ENCODE measurements at regions not wholly inside any gene's neighbourhood (a gene's known extent, or its start where the extent isn't known, plus 50 kb on each side); places are given as distances from the start of the nearest gene placed in this dataset.
A peak's percentile ranks its signal among the peaks of the same experiment; 100 is the strongest.

DNA sequence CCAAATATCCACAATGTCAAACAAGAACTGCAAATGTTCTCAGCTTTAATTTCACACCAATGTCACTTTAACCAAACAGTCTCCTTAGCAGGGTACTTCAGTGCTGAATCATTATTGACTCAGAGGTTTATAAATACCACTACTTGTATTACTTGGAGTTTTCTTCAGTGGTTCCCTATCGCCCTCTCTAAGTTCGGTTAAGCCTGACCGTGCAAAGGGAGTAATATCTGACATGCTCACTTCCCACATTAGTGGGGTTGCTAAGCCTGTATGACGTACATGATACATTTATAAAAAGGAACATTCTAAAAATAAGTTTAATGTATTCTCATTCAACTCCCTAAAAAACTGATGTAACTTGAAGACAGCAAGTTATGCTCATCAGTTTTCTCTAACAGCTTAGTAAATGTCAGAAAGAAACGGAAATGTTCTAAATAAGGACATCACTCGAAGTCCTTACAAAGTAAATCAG, 93.1 kb upstream of the ZC3H12C start:
- H3K9me3 ChIP-seq (ENCODE audit: control insufficient read depth, insufficient read depth, low read depth, low read length) = no peaks in the 10 kb centered on the region
- intact Hi-C loops (cut with micrococcal nuclease; ENCODE audit: unreplicated experiment) = no loop called here
- no peaks in the 10 kb centered on the region for H3K4me1 ChIP-seq (ENCODE audit: control insufficient read depth, insufficient read depth, low read length)
- DNase-seq (ENCODE audit: low read depth, low spot score) (peak; percentile 73), ATAC-seq (peak; percentile 92)
- in situ Hi-C loops (cut with HindIII; ENCODE audit: low pct_unique_long_range_greater_than_20kb, low sequenced_read_pairs) = no loop called here
- ChIA-PET CTCF (no interaction called here), POLR2A (interaction anchor here (0.6 kb wide), 1 partner anchor 50 kb away, joined by 4 read pairs; no protein-coding TSS in a partner anchor)
- no peak overlapping the region for H3K4me3 ChIP-seq (ENCODE audit: low read depth in 2 of 2, low read length in 2 of 2)
- no peaks in the 10 kb centered on the region; the same call in 1 of the 2 replicates for H3K27me3 ChIP-seq (ENCODE audit: control insufficient read depth, insufficient read depth, low read length)
- no peaks in the 10 kb centered on the region for H3K36me3 ChIP-seq (ENCODE audit: control insufficient read depth, insufficient read depth, low read length)
- TF ChIP-seq POLR2AphosphoS5 (IDR thresholded peaks at IDR 0.05; ENCODE audit: low read depth, low read length) = no peak
- TF ChIP-seq, protein P1, sequence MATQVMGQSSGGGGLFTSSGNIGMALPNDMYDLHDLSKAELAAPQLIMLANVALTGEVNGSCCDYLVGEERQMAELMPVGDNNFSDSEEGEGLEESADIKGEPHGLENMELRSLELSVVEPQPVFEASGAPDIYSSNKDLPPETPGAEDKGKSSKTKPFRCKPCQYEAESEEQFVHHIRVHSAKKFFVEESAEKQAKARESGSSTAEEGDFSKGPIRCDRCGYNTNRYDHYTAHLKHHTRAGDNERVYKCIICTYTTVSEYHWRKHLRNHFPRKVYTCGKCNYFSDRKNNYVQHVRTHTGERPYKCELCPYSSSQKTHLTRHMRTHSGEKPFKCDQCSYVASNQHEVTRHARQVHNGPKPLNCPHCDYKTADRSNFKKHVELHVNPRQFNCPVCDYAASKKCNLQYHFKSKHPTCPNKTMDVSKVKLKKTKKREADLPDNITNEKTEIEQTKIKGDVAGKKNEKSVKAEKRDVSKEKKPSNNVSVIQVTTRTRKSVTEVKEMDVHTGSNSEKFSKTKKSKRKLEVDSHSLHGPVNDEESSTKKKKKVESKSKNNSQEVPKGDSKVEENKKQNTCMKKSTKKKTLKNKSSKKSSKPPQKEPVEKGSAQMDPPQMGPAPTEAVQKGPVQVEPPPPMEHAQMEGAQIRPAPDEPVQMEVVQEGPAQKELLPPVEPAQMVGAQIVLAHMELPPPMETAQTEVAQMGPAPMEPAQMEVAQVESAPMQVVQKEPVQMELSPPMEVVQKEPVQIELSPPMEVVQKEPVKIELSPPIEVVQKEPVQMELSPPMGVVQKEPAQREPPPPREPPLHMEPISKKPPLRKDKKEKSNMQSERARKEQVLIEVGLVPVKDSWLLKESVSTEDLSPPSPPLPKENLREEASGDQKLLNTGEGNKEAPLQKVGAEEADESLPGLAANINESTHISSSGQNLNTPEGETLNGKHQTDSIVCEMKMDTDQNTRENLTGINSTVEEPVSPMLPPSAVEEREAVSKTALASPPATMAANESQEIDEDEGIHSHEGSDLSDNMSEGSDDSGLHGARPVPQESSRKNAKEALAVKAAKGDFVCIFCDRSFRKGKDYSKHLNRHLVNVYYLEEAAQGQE (IDR thresholded peaks at IDR 0.05; ENCODE audit: insufficient read depth in 1 of 2, low read depth in 2 of 2, low read length in 1 of 2) = no peak
- TF ChIP-seq, protein P2, sequence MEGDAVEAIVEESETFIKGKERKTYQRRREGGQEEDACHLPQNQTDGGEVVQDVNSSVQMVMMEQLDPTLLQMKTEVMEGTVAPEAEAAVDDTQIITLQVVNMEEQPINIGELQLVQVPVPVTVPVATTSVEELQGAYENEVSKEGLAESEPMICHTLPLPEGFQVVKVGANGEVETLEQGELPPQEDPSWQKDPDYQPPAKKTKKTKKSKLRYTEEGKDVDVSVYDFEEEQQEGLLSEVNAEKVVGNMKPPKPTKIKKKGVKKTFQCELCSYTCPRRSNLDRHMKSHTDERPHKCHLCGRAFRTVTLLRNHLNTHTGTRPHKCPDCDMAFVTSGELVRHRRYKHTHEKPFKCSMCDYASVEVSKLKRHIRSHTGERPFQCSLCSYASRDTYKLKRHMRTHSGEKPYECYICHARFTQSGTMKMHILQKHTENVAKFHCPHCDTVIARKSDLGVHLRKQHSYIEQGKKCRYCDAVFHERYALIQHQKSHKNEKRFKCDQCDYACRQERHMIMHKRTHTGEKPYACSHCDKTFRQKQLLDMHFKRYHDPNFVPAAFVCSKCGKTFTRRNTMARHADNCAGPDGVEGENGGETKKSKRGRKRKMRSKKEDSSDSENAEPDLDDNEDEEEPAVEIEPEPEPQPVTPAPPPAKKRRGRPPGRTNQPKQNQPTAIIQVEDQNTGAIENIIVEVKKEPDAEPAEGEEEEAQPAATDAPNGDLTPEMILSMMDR (IDR thresholded peaks at IDR 0.05) = no peak
- no peak for TF ChIP-seq TCF7L2 (IDR thresholded peaks at IDR 0.05; ENCODE audit: low read depth, low read length)
- no peak for TF ChIP-seq SIN3A (IDR thresholded peaks at IDR 0.05; ENCODE audit: borderline replicate concordance, insufficient read depth, low read depth, low read length)
- no TSS peak for BruUV-seq (replicated peaks)
- H3K27ac ChIP-seq (ENCODE audit: low read length) = no peak overlapping the region

DNA sequence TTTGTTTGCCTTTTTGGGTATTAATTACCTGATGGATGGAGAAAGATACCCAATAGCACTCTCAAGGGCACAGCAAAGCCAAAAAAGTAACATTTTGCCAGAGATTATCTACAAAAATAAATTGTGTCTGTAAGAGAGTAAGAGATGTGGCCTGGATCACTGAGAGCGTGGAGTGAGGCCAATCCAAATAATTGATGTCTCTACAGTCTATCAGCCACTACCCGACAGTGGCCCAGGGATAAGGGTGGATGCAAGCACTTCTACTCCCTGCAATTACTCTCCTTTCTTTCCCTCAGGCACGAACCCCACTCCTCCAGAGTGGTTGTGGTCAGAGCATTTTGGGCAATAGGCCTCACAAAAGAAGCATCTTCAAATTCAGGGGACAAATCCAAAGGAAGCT, 92.3 kb upstream of the ZC3H12C start:
- in situ Hi-C loops (cut with HindIII; ENCODE audit: low pct_unique_long_range_greater_than_20kb, low sequenced_read_pairs) (no loop called here), intact Hi-C loops (cut with micrococcal nuclease; ENCODE audit: unreplicated experiment) (no loop called here)
- POLR2A ChIA-PET = no interaction called here
- DNase-seq (ENCODE audit: low read depth, low spot score) (no peak), ATAC-seq (no peak)
- no TSS peak for BruUV-seq (replicated peaks)
- Histone ChIP-seq H3K9me3 (ENCODE audit: control insufficient read depth, insufficient read depth, low read depth, low read length) (no peaks in the 10 kb centered on the region), H3K27me3 (ENCODE audit: control insufficient read depth, insufficient read depth, low read length) (no peaks in the 10 kb centered on the region; the same call in 1 of the 2 replicates), H3K4me1 (ENCODE audit: control insufficient read depth, insufficient read depth, low read length) (no peaks in the 10 kb centered on the region), H3K36me3 (ENCODE audit: control insufficient read depth, insufficient read depth, low read length) (no peaks in the 10 kb centered on the region), H3K4me3 (ENCODE audit: low read depth in 2 of 2, low read length in 2 of 2) (no peak overlapping the region), H3K27ac (ENCODE audit: low read length) (no peak overlapping the region)
- CTCF ChIA-PET = no interaction called here
- TF ChIP-seq, protein P2 (IDR thresholded peaks at IDR 0.05) = no peak
- TF ChIP-seq, protein P1 (IDR thresholded peaks at IDR 0.05; ENCODE audit: insufficient read depth in 1 of 2, low read depth in 2 of 2, low read length in 1 of 2) = no peak
- TF ChIP-seq TCF7L2 (IDR thresholded peaks at IDR 0.05; ENCODE audit: low read depth, low read length) = no peak
- TF ChIP-seq POLR2AphosphoS5 (IDR thresholded peaks at IDR 0.05; ENCODE audit: low read depth, low read length) = no peak

Data from Panc1 (cell line).